Suprapubic skin (tissue), 4 donors: ENCODE measurements at regions not wholly inside any gene's neighbourhood (a gene's known extent, or its start where the extent isn't known, plus 50 kb on each side); places are given as distances from the start of the nearest gene placed in this dataset.

Experiments used
- DNase-seq, 2 donors: peaks; one replicate each; pipeline ENCODE4 v3.0.0-alpha.2; 2019; ENCODE audit warnings: low spot score in 2 of 2
- H3K27ac ChIP-seq: fragments of 200-600 bp; sonication (generic); one replicate; pipeline ENCODE4 v1.5.1; 2019
- H3K27me3 ChIP-seq: fragments of 200-600 bp; sonication (generic); one replicate; pipeline ENCODE4 v1.5.1; 2019
- H3K36me3 ChIP-seq: fragments of 200-600 bp; sonication (generic); one replicate; pipeline ENCODE4 v1.5.1; 2019
- H3K4me1 ChIP-seq: fragments of 200-600 bp; sonication (generic); one replicate; pipeline ENCODE4 v1.5.1; 2019
- H3K4me3 ChIP-seq: fragments of 200-600 bp; sonication (generic); one replicate; pipeline ENCODE4 v1.5.1; 2019; ENCODE audit warnings: mild to moderate bottlenecking
- H3K9me3 ChIP-seq: fragments of 200-600 bp; sonication (generic); one replicate; pipeline ENCODE4 v1.5.1; 2019
- EP300 ChIP-seq: sonication (generic); formaldehyde crosslinking; IDR thresholded peaks from one replicate; pipeline ENCODE4 v1.6.1; 2017; ENCODE audit warnings: antibody characterized with exemption
- POLR2A ChIP-seq, 2 donors: fragments of 450-650 bp; IDR thresholded peaks; one replicate each; pipeline ENCODE4 v1.6.1; 2017; ENCODE audit warnings: antibody characterized with exemption in 2 of 2, mild to moderate bottlenecking in 2 of 2, moderate library complexity in 2 of 2
- POLR2AphosphoS5 ChIP-seq, 3 donors: sonication (generic); formaldehyde crosslinking; IDR thresholded peaks; one replicate each; pipeline ENCODE4 v1.6.1; 2017; ENCODE audit warnings: antibody characterized with exemption in 3 of 3
- WGBS: methylation state at CpG from one replicate; pipeline ENCODE4 v1.1.5; 2018; 5-methylcytosine and 5-hydroxymethylcytosine counted together
- TF ChIP-seq, protein P1 (sequence below), 2 donors: fragments of 200-600 bp in 1 of 2; fragments of 450-650 bp in 1 of 2; sonication (generic) in 1 of 2; IDR thresholded peaks; one replicate each; pipeline ENCODE4 v1.5.1; 2016 to 2019; ENCODE audit warnings: antibody characterized with exemption in 2 of 2, mild to moderate bottlenecking in 1 of 2, moderate library complexity in 1 of 2

DNA sequence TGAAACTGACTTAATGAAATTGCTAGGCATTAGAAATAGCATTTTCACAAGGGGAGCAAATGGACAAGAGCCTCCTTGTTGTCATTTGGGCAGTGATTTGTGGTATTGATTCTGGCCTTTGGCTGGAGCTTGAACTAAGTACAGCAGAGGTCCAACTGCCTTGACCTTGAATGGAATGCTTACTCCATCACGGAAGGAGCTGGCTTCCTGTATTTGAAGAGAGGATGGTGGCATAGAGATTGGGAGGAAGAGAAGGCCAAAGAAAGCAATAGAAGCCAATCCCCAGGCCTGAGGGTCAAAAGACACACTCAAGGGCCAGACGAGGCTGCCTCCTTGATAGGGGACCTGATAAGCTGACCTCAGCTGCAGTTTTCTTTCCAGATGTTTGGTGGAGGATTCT is 126.6 kb upstream of the MPPED2 start:
- TF ChIP-seq POLR2AphosphoS5 (IDR thresholded peaks at IDR 0.05): no peak
- TF ChIP-seq POLR2A (IDR thresholded peaks at IDR 0.05): no peak
- TF ChIP-seq EP300: no peak
- TF ChIP-seq, protein P1, sequence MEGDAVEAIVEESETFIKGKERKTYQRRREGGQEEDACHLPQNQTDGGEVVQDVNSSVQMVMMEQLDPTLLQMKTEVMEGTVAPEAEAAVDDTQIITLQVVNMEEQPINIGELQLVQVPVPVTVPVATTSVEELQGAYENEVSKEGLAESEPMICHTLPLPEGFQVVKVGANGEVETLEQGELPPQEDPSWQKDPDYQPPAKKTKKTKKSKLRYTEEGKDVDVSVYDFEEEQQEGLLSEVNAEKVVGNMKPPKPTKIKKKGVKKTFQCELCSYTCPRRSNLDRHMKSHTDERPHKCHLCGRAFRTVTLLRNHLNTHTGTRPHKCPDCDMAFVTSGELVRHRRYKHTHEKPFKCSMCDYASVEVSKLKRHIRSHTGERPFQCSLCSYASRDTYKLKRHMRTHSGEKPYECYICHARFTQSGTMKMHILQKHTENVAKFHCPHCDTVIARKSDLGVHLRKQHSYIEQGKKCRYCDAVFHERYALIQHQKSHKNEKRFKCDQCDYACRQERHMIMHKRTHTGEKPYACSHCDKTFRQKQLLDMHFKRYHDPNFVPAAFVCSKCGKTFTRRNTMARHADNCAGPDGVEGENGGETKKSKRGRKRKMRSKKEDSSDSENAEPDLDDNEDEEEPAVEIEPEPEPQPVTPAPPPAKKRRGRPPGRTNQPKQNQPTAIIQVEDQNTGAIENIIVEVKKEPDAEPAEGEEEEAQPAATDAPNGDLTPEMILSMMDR (IDR thresholded peaks at IDR 0.05): no peak
- Histone ChIP-seq H3K36me3 (no peaks in the 10 kb centered on the region), H3K9me3 (no peaks in the 10 kb centered on the region), H3K4me3 (no peak overlapping the region), H3K27ac (no peak overlapping the region), H3K27me3 (no peaks in the 10 kb centered on the region), H3K4me1 (no peaks in the 10 kb centered on the region)
- 27% methylated on average over 2 of the region's 2 CpGs for WGBS
- DNase-seq: no peak

DNA sequence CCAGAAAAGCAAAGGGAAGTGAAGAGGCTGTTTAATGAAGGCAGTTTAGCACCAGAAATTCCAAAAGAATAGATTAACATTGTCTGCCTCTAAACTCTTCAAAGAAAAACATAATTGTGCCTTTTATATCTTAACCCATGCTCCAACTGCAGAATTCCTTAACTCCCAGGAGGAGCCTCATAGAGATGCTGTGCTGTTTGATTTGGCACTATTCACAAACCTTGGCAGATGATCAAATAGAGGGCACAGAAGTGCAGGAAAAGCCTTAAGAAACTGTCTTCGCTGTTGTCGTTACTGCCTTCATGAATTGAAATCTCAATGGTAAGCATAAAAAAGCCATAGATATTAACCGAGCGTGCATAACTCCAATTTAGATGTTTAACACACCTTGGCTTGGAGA is 124.1 kb upstream of the MPPED2 start:
- TF ChIP-seq POLR2A (IDR thresholded peaks at IDR 0.05) (no peak), POLR2AphosphoS5 (IDR thresholded peaks at IDR 0.05) (no peak), EP300 (no peak)
- TF ChIP-seq, protein P1 (IDR thresholded peaks at IDR 0.05): no peak
- no peak for DNase-seq
- WGBS: 37% methylated on average over 4 of the region's 4 CpGs

DNA sequence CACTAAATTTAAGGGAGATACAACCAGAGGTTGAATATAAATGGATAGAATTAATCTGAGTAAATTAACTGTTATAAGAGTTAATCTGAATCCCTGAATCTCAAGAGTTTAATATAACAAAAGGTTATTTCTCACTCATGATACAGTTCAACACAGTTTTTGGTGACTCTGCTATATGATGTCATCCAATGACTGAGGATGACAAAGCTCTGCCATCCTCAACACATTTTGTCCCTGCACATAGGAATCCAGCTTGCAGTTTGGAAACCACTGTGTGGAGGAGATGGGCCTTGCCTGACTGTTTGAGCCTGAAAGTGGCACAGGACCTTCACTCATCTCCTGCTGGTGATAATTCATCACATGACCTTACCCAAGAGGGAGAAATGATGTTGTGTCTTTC is 121.0 kb upstream of the MPPED2 start:
- H3K4me3 ChIP-seq: no peak overlapping the region
- H3K36me3 ChIP-seq: no peaks in the 10 kb centered on the region
- TF ChIP-seq, protein P1 (IDR thresholded peaks at IDR 0.05): no peak
- no peak for TF ChIP-seq EP300
- TF ChIP-seq POLR2AphosphoS5 (IDR thresholded peaks at IDR 0.05): no peak
- DNase-seq: no peak
- H3K27me3 ChIP-seq: no peaks in the 10 kb centered on the region
- H3K9me3 ChIP-seq: no peaks in the 10 kb centered on the region
- no peaks in the 10 kb centered on the region for H3K4me1 ChIP-seq
- no peak overlapping the region for H3K27ac ChIP-seq

More for the DNA sequence above, 124.1 kb upstream of the MPPED2 start:
- Histone ChIP-seq H3K4me3 (no peak overlapping the region), H3K4me1 (no peaks in the 10 kb centered on the region), H3K27me3 (no peaks in the 10 kb centered on the region), H3K27ac (no peak overlapping the region), H3K36me3 (no peaks in the 10 kb centered on the region), H3K9me3 (no peaks in the 10 kb centered on the region)

DNA sequence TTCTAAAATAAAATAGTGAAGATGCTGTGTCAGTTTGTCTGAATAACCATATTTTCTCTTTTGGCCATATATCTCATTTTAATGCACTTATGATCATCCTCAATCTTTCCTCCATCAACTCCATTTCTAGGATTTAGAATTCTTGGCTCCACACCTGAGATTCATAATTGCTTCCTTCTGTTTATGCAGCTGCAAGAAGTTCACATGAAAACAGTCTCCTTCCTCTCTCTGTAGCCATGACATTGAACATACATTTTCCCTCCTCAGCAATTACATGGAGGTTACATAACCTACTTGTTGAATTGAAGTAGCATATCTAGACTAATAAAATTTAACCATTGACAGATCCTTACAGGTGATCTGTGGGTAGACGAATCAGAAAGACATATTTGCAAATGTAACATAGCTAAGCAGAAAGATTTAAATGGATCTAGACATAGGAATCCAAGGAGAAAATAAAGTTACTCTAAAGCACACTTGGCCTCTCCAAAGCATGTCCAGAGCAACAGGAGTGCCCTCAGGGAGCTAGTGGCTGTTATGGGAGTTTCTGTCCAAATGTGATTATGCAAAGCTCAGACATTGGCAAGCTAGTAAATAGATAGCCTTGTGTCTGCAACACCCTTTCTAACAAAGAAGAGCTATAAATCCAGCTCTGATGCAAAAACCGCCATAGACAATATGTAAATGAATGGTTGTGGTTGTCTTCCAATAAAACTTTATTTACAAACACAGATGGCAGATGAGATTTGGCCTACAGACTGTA is 119.9 kb upstream of the MPPED2 start:
- 61% methylated on average over 2 of the region's 2 CpGs for WGBS
- DNase-seq: no peak

DNA sequence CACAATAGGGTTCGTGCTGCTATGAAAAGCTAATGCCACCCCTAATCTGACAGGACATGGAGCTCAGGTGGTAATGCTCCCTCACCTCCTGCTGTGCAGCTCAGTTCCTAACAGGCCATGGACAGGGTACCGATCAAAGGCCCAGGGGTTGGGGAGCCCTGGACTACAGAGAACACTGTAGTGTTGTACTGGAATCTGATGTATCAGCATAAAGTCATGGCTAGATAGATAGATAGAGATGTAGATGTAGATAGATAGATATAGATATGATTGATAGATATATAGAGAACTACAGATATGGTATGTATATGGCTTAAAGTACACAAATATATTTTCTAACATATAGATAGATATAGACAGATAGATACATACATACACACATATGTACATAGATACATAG is 112.3 kb upstream of the MPPED2 start:
- Histone ChIP-seq H3K4me1 (no peaks in the 10 kb centered on the region), H3K9me3 (no peaks in the 10 kb centered on the region), H3K4me3 (no peak overlapping the region), H3K27me3 (no peaks in the 10 kb centered on the region), H3K36me3 (no peaks in the 10 kb centered on the region), H3K27ac (no peak overlapping the region)
- no peak for DNase-seq
- no peak for TF ChIP-seq POLR2AphosphoS5 (IDR thresholded peaks at IDR 0.05)
- TF ChIP-seq, protein P1 (IDR thresholded peaks at IDR 0.05): no peak
- 89% methylated on average over 2 of the region's 2 CpGs for WGBS

More for the DNA sequence above, 119.9 kb upstream of the MPPED2 start:
- no peaks in the 10 kb centered on the region for H3K36me3 ChIP-seq
- no peak overlapping the region for H3K4me3 ChIP-seq
- no peaks in the 10 kb centered on the region for H3K27me3 ChIP-seq
- H3K9me3 ChIP-seq: no peaks in the 10 kb centered on the region
- H3K27ac ChIP-seq: no peak overlapping the region
- TF ChIP-seq POLR2A (IDR thresholded peaks at IDR 0.05): no peak
- TF ChIP-seq, protein P1 (IDR thresholded peaks at IDR 0.05): no peak
- no peak for TF ChIP-seq EP300
- TF ChIP-seq POLR2AphosphoS5 (IDR thresholded peaks at IDR 0.05): no peak
- H3K4me1 ChIP-seq: no peaks in the 10 kb centered on the region
